T-helper 17 cell (primary cell): ENCODE measurements at regions not wholly inside any gene's neighbourhood (a gene's known extent, or its start where the extent isn't known, plus 50 kb on each side); places are given as distances from the start of the nearest gene placed in this dataset.

Experiments
- ATAC-seq: fragments of 150-1000 bp; cut with Tn5 transposase; 2 replicates; pipeline ENCODE4 v1.10.0; 2021; ENCODE audit warnings: mild to moderate bottlenecking, moderate library complexity
- DNase-seq, 3 donors: peaks; one replicate each; pipeline versions ENCODE4 v3.0.0 to v3.0.0-alpha.2; 2020 to 2021
- H3K9me3 ChIP-seq: one replicate; pipeline ENCODE4 v1.7.0; 2013; ENCODE audit warnings: low read length, mild to moderate bottlenecking; ENCODE audit not compliant: control insufficient read depth, poor library complexity, severe bottlenecking
- H3K27ac Mint-ChIP-seq: one replicate; pipeline ENCODE4 v1.8.0; 2022; ENCODE audit warnings: mild to moderate bottlenecking, moderate library complexity, mixed read lengths
- H3K27me3 Mint-ChIP-seq: one replicate; pipeline ENCODE4 v1.8.0; 2022; ENCODE audit warnings: mixed read lengths
- H3K36me3 Mint-ChIP-seq: one replicate; pipeline ENCODE4 v1.8.0; 2022; ENCODE audit warnings: low read depth, mixed read lengths
- H3K4me1 Mint-ChIP-seq: one replicate; pipeline ENCODE4 v1.8.0; 2022; ENCODE audit warnings: mild to moderate bottlenecking, mixed read lengths
- H3K4me3 Mint-ChIP-seq: one replicate; pipeline ENCODE4 v1.8.0; 2022; ENCODE audit warnings: mild to moderate bottlenecking, moderate library complexity, mixed read lengths

DNA sequence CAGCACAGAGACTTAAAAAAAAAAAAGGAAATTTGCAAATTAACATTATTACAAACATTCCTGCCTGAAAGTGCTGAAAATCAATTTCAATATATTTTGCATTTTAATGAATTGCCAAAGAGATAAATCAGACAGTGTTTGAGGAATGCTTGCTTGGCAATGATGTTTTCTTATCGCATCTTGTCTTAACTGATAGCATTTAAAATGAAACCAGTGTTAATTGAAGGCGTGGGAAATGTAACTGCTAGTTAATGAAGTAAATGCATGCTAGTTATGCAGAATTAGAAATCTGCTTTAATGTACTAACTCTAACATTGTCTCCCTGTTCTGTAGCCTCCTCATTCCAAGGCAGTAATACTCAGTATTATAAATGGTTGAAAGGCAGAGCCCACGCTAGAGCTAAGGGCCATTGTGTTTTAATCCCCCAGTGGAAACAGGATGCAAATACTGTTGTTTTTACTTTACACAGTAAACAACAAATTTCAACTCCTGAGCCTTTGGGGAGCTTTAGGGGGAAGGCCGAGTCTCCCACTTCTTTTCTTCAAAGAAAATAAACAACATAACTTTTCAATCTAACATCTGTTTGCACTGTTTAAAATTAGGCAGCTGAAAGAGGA lies 586.9 kb downstream of the TLE4 start:
- Mint-ChIP-seq H3K4me1 (no peaks in the 10 kb centered on the region), H3K27ac (no peak overlapping the region), H3K4me3 (no peak overlapping the region), H3K36me3 (peaks cover 2% of the 10 kb centered on the region), H3K27me3 (peaks cover 14% of the 10 kb centered on the region)
- ATAC-seq (no peak), DNase-seq (no peak)
- H3K9me3 ChIP-seq: no peaks in the 10 kb centered on the region

- ATAC-seq (no peak), DNase-seq (no peak)
- no peak overlapping the region for H3K27ac Mint-ChIP-seq
- no peaks in the 10 kb centered on the region for H3K9me3 ChIP-seq
- no peaks in the 10 kb centered on the region for H3K4me1 Mint-ChIP-seq
- no peak overlapping the region for H3K4me3 Mint-ChIP-seq
- H3K27me3 Mint-ChIP-seq: peaks cover 18% of the 10 kb centered on the region
- H3K36me3 Mint-ChIP-seq: peaks cover 2% of the 10 kb centered on the region
These were observed 586.4 kb downstream of the TLE4 start for GRCh38 chr9:80158131-80158530.

- Mint-ChIP-seq H3K4me1 (no peaks in the 10 kb centered on the region), H3K27me3 (peaks cover 18% of the 10 kb centered on the region), H3K27ac (no peak overlapping the region), H3K4me3 (no peak overlapping the region), H3K36me3 (peaks cover 2% of the 10 kb centered on the region)
- H3K9me3 ChIP-seq: no peaks in the 10 kb centered on the region
- no peak for DNase-seq
- no peak for ATAC-seq
These were observed 585.8 kb downstream of the TLE4 start for GRCh38 chr9:80157561-80157983.

DNA sequence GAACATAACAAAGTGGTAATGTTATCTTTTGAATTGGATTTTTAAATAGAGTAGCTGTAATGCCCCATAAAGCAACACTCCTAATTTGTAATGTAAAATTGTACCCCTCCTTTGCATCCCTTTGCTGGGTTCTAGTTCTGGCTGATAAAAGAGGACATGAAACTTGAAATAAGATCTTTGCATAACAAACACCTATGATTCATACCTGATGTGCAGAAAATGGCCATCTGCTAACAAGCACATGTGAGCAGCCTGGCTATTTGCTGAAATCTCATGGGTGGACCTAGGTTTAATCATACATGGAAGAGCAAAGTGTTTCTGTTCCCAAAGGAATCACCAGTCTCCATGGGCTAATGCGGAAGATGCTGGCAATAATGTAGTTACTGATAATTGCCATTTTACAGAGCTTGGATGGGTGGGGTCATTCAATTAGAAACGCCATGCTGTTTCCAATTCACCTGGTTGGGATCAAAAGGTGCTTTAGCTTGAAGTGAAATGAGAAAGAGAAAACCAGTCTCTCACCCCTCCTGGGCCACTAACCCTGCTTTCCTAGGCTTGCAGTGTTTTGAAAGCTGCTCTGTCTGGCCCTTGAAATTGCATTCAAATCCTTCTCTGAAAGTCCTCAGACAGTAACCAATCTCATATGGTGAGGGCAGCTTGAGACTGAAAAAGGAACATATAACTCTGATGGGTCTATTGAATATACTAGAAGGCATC lies 585.1 kb downstream of the TLE4 start:
- Mint-ChIP-seq H3K27me3 (peaks cover 18% of the 10 kb centered on the region), H3K4me3 (no peak overlapping the region), H3K4me1 (no peaks in the 10 kb centered on the region), H3K27ac (no peak overlapping the region), H3K36me3 (peaks cover 2% of the 10 kb centered on the region)
- ATAC-seq (no peak), DNase-seq (no peak)
- no peaks in the 10 kb centered on the region for H3K9me3 ChIP-seq

- DNase-seq (no peak), ATAC-seq (no peak)
- H3K9me3 ChIP-seq: no peaks in the 10 kb centered on the region
- Mint-ChIP-seq H3K27me3 (peaks cover 12% of the 10 kb centered on the region), H3K36me3 (no peaks in the 10 kb centered on the region), H3K4me1 (no peaks in the 10 kb centered on the region), H3K27ac (no peak overlapping the region), H3K4me3 (no peak overlapping the region)
These were observed 584.5 kb downstream of the TLE4 start for GRCh38 chr9:80156262-80156661.

DNA sequence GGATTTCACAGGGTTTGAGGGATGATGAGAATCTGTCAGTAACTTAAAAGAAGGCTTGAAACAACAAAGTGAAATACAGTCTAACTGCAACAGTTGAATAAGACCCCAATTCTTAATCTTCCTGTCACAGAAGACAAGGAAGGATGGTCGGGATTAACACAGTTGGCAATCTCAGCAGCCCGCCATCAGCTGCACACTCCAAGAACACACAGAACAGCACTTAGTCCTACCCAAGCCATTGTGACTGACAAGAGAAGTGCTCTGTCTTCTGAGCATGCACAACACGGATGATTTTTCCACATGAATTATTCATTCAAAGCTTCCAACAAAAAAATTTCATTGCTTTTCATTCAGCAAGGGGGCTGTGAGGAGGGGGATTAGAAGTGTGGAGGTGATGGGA lies 576.1 kb downstream of the TLE4 start:
- H3K4me1 Mint-ChIP-seq: no peaks in the 10 kb centered on the region
- H3K36me3 Mint-ChIP-seq: no peaks in the 10 kb centered on the region
- H3K27ac Mint-ChIP-seq: no peak overlapping the region
- H3K27me3 Mint-ChIP-seq: peaks cover 3% of the 10 kb centered on the region
- ATAC-seq: no peak
- H3K4me3 Mint-ChIP-seq: no peak overlapping the region
- H3K9me3 ChIP-seq: no peaks in the 10 kb centered on the region
- no peak for DNase-seq

DNA sequence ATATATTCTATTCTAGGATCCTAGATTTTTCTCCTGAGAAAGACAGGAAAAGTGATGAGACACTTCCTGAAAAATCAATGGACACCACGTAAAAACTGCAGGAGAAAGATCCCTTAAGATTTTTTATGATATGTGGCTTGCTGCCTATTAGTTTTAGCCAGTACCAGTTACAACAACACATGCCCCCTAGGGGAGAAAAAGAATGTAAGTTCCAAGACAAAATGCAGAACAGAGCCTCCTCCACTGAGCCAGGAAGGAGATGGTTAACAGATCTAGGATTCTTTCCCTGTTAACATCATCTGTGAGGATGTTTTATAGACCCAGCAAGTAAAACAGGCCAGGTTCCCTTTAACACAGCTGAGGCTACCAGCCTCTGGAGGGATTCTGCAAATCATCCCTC lies 574.7 kb downstream of the TLE4 start:
- H3K36me3 Mint-ChIP-seq: no peaks in the 10 kb centered on the region
- ATAC-seq: no peak
- H3K27ac Mint-ChIP-seq: no peak overlapping the region
- H3K4me1 Mint-ChIP-seq: no peaks in the 10 kb centered on the region
- H3K9me3 ChIP-seq: no peaks in the 10 kb centered on the region
- no peak for DNase-seq
- peaks cover 4% of the 10 kb centered on the region for H3K27me3 Mint-ChIP-seq
- H3K4me3 Mint-ChIP-seq: no peak overlapping the region

- no peak overlapping the region for H3K27ac Mint-ChIP-seq
- peaks cover 4% of the 10 kb centered on the region for H3K27me3 Mint-ChIP-seq
- no peaks in the 10 kb centered on the region for H3K9me3 ChIP-seq
- H3K4me3 Mint-ChIP-seq: no peak overlapping the region
- no peak for DNase-seq
- no peak for ATAC-seq
- H3K36me3 Mint-ChIP-seq: no peaks in the 10 kb centered on the region
- no peaks in the 10 kb centered on the region for H3K4me1 Mint-ChIP-seq
These were observed 573.1 kb downstream of the TLE4 start for GRCh38 chr9:80144856-80145255.

DNA sequence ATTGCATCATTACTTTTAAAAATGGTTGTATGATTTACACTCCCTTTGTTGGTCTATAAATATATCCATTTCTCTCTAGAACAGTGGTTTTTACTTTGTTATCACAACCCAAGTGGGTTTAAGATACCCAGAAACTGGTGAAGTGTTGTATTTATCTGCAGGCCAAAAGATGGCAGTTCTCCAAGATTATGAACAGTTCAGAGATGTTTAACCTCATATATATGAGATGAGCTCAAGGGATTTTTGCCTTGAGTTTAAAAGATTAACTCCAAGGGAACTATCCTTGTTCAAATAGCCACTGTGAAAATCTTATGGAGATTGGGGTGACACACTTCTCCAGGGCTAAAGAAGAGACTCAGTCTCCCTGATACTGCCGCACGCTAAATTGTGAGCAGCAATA lies 572.6 kb downstream of the TLE4 start:
- Mint-ChIP-seq H3K36me3 (no peaks in the 10 kb centered on the region), H3K27ac (no peak overlapping the region), H3K4me1 (no peaks in the 10 kb centered on the region), H3K27me3 (peaks cover 4% of the 10 kb centered on the region), H3K4me3 (no peak overlapping the region)
- ATAC-seq (no peak), DNase-seq (no peak)
- H3K9me3 ChIP-seq: no peaks in the 10 kb centered on the region

DNA sequence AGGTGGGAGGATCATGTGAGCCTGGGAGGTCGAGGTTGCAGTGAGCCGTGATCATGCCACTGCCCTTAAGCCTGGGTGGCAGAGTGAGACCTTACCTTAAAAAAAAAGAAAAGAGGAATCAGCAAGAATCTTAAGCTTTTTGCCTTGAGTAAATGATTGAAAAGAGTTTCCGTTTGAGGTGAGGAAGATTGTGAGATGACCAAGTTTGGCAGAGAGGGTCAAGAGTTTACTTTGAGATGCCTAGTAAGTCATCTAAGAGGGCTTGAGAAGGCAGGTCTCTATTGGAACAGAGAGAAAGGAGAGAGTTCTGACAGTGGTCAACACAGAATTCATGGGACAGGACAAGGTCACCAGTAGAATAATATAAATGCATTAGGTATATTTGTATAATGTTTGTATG lies 572.1 kb downstream of the TLE4 start:
- H3K9me3 ChIP-seq: no peaks in the 10 kb centered on the region
- no peaks in the 10 kb centered on the region for H3K36me3 Mint-ChIP-seq
- no peak overlapping the region for H3K4me3 Mint-ChIP-seq
- DNase-seq: no peak
- ATAC-seq: no peak
- H3K27me3 Mint-ChIP-seq: peaks cover 4% of the 10 kb centered on the region
- no peaks in the 10 kb centered on the region for H3K4me1 Mint-ChIP-seq
- H3K27ac Mint-ChIP-seq: no peak overlapping the region

- ATAC-seq (peak; percentile 79), DNase-seq (no peak)
- H3K9me3 ChIP-seq: no peaks in the 10 kb centered on the region
- Mint-ChIP-seq H3K27ac (no peak overlapping the region), H3K27me3 (peaks cover 13% of the 10 kb centered on the region), H3K4me3 (no peak overlapping the region), H3K4me1 (no peaks in the 10 kb centered on the region), H3K36me3 (no peaks in the 10 kb centered on the region)
These were observed 562.7 kb downstream of the TLE4 start for GRCh38 chr9:80134487-80134886.

GRCh38 chr9:80131627-80132026 lies 559.9 kb downstream of the TLE4 start:
- no peaks in the 10 kb centered on the region for H3K4me1 Mint-ChIP-seq
- H3K9me3 ChIP-seq: no peaks in the 10 kb centered on the region
- H3K27ac Mint-ChIP-seq: no peak overlapping the region
- ATAC-seq (no peak), DNase-seq (no peak)
- H3K27me3 Mint-ChIP-seq: peaks cover 20% of the 10 kb centered on the region
- H3K4me3 Mint-ChIP-seq: no peak overlapping the region
- no peaks in the 10 kb centered on the region for H3K36me3 Mint-ChIP-seq

DNA sequence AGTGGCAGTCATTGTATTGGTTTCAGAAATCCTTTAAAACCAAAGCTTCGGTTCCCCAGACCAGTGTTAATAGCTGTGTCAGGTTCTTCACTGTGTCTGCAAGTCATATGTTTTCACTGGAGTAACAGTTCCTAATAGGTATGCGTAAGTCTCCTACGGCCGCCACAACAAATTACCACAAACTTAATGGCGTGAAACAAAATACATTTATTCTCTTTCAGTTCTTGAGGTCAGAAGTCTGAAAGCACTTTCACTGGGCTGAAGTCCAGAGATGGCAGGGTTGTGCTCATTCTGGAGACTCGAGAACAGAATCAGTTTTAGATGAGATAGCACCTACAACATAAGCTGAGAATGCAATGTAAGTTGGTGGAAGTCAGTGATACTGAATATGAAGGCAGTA lies 556.2 kb downstream of the TLE4 start:
- Mint-ChIP-seq H3K36me3 (no peaks in the 10 kb centered on the region), H3K27ac (no peak overlapping the region), H3K4me1 (no peaks in the 10 kb centered on the region), H3K27me3 (peaks cover 22% of the 10 kb centered on the region), H3K4me3 (no peak overlapping the region)
- ATAC-seq (no peak), DNase-seq (no peak)
- no peaks in the 10 kb centered on the region for H3K9me3 ChIP-seq

DNA sequence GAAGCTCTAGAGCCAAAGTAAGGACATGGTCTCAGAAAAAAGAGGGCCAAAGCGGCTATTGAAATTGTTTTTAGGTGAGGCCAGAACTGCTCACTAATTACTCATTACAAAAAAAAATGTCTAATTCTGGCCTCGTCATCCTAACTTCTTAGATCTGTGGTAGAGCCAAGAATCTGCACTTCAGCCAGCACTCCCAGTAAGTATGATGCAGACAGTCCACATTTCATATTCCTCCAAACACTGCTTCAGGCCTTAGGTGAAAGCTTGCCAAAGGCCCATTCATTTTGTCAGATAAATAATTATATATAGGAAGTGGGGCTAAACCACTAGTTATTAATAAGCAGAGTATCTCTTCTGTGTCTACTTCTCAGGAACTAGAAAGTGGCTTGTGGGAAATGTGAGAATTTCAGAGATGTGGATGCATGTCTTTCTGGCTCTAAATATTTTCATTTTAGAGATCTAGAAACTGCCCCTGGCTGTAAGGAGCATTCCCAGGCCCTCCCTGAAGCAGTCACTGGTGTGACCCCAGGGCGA lies 554.0 kb downstream of the TLE4 start:
- H3K4me1 Mint-ChIP-seq: no peaks in the 10 kb centered on the region
- ATAC-seq (no peak), DNase-seq (no peak)
- H3K36me3 Mint-ChIP-seq: no peaks in the 10 kb centered on the region
- peaks cover 13% of the 10 kb centered on the region for H3K27me3 Mint-ChIP-seq
- H3K27ac Mint-ChIP-seq: no peak overlapping the region
- no peaks in the 10 kb centered on the region for H3K9me3 ChIP-seq
- no peak overlapping the region for H3K4me3 Mint-ChIP-seq
